Ovary (tissue), 3 donors: ENCODE measurements at regions not wholly inside any gene's neighbourhood (a gene's known extent, or its start where the extent isn't known, plus 50 kb on each side); places are given as distances from the start of the nearest gene placed in this dataset.
"Not testable (repeated sequence)": the region's sequence is repeated elsewhere in the genome, so short reads cannot be mapped to it uniquely, and the experiment has no call there.

ENCODE experiments used
- CTCF ChIP-seq, 3 donors: fragments of 450-650 bp in 2 of 3; fragments of 200-600 bp in 1 of 3; IDR thresholded peaks; one replicate each; pipeline versions ENCODE4 v1.5.1 to v1.8.0; 2016 to 2022; ENCODE audit warnings: antibody characterized with exemption in 3 of 3, mild to moderate bottlenecking in 1 of 3
- EP300 ChIP-seq: sonication (generic); formaldehyde crosslinking; IDR thresholded peaks from one replicate; pipeline ENCODE4 v1.6.1; 2017; ENCODE audit warnings: antibody characterized with exemption
- POLR2A ChIP-seq: fragments of 450-650 bp; IDR thresholded peaks from one replicate; pipeline ENCODE4 v1.6.1; 2017; ENCODE audit warnings: antibody characterized with exemption, mild to moderate bottlenecking, moderate library complexity
- donor health status: DM: no; HTN: no; CAD: no.

DNA sequence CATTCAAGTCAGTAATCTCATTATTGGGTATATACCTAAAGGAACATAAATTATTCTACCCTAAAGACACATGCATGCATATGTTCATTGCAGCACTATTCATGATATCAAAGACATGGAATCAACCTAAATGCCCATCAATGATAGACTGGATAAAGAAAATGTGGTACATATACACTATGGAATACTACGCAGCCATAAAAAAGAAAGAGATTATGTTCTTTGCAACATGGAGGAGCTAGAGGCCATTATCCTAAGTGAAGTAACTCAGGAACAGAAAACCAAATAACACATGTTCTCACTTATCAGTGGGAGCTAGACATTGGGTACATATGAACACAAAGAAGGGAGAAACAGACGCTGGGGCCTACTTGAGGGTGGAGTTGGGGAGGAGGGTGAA lies 471.4 kb downstream of the SIPA1L2 start:
- not testable (repeated sequence) for TF ChIP-seq EP300; POLR2A; CTCF (IDR thresholded peaks at IDR 0.05)
